ENCODE measurements at regions not wholly inside any gene's neighbourhood (a gene's known extent, or its start where the extent isn't known, plus 50 kb on each side); places are given as distances from the start of the nearest gene placed in this dataset.
A peak's percentile ranks its signal among the peaks of the same experiment; 100 is the strongest.

DNA sequence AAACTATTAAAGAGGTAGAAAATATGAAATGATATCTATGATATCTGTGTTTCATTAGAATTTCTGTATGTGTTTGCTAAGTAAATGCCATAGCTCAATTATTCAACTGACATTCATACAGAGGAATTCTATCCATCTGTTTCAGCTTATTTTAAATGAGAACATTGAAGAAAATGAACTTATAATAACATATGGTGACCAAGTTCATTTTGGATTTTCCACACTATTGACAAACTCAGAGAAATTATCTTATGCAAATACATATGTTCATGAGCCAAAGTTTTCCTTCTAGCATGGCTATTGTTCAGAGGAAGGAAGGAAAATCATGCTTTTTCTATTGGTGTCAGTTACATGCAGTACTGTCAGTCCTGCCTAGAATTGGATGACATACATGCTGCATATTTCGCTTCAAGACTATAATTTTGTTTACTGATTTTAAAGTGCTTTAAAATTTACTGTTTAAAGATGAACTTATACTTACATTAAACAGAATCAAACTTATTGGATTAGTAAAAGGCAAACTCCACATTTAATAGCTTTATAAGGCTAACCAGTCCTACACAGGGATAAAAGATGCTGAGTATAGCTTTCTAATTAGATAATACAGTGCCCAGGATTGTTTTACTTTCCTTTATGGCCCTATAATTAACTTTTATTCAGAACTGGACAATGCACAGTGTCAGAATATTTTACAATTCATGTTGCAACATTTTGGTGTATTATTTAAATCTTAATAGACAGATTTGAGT lies 646.2 kb downstream of the TRAM1L1 start:
- DNase-seq, result no peak

DNA sequence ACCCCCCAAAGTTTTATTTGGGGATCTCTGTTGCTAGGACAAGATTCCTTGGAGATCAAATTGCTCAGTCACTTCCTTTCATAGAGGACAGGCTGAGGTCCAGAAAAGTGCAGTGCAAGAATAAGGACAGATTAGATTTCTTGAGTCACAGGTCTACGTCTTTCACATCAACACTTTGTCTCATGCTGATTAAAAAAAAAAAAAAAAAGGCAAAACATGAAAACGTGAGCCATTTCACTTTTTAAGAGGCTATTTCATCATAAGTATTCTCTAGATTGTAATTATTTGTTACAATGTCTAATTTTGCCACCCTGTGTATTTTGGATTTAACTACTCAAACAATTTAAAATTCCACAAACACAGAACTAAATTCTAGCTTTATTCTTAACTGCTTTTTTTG lies 647.0 kb downstream of the TRAM1L1 start:
- no peak for DNase-seq

DNA sequence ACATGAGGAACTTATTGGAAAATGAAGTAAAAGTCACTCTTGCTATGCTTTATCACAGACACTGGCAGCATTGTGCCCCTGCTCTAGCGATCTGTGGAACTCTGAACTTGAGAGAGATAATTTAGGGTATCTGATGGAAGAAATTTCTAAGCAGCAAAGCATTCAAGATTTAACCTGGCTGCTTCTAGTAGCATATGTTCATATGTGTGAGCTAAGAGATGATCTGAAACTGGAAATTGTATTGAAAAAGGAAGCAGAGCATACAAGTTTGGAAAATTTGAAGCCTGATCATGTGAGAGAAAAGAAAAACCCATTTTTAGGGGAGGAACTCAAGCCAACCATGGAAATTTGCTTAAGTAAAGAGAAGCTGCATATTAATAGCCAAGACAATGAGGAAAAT lies 657.7 kb downstream of the TRAM1L1 start:
- DNase-seq, result no peak

DNA sequence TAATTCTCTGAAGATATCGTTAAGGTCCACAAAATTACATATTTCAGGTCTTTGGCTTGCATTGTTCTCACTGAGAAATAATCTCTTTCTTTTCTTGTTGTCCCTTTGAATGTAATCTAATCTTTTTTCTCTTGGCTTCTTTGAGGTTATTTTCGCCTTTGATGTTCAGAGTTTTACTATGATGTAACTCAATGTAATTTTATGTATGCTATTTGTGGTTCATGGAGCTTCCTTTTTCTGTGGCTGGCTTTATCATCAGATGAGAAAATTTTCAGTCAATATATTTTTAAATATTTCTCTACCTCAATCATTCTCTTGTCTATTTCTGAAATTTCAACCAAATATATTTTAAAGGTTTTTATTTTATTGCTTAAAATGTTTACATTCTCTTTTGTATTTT lies 672.2 kb downstream of the TRAM1L1 start:
- no peak for DNase-seq

DNA sequence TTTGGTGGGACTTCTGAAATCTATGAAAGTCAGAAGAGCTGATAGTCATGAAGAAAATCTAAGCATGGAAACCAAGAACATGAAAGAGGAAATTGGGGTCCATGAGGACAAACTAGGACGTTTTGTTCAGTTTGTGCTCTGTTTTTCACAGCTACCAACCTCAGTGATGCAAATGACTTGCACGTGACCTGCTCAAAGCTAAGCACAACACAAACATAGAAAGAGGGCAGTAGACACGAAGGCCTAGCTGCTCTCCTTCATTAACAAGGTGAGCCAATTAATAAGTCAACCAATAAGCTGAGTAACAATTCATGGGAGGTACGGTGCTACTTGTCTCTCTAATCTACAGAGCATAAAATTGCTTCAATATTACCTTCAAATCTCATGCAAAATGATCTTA lies 684.1 kb downstream of the TRAM1L1 start:
- DNase-seq, result no peak

DNA sequence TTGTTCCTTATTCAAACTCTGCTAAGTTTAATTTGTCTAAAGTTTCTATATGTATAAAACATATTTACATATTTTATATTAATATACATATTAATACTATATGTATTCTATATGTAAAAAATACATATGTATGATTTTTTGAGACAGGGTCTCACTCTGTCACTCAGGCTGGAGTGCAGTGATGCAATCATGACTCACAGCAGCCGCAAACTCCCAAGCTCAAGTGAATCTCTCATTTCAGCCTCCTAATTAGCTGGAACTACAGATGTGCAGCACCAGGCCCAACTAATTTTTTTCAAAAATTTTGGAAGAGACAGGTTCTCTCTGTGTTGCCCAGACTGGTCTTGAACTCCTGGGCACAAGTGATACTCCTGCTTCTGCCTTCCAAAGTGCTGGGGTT lies 684.9 kb downstream of the TRAM1L1 start:
- no peak for DNase-seq

DNA sequence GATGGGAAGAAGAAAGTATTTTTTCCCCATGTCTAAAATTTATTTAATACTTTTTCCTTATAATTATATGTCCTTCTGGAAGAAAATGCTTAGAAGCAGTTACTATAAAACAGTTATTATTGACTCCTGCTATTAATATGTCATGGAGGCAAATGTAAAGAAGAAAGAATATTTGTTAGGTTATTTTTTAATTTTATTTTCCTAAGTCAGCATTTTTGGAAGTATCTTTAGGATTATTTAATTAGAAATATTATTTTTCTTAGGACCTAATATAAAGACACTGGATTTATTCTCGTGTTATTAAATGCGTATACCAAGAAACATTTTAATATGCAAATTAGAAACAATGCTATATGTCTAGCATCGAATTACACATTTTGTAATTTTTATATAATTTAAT lies 687.7 kb downstream of the TRAM1L1 start:
- no peak for DNase-seq

DNA sequence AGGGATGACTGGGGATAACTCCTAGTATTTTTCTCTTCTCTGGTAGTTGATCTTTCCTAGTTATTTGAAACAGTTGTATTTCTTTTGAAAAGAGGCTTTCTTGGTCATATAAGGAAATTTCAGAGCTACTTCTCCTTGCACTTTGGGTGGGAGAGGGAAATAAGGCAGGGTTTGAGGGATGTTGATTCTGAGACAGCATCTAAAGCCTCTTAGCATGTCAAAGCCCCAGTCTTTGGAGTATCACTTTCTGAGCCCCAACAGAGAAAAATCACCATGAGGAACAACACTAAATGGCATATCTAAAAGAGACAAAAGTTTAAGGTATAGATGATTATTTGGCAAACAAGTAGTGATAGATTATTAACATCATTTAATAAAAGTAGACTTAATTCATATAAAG lies 688.1 kb downstream of the TRAM1L1 start:
- no peak for DNase-seq

DNA sequence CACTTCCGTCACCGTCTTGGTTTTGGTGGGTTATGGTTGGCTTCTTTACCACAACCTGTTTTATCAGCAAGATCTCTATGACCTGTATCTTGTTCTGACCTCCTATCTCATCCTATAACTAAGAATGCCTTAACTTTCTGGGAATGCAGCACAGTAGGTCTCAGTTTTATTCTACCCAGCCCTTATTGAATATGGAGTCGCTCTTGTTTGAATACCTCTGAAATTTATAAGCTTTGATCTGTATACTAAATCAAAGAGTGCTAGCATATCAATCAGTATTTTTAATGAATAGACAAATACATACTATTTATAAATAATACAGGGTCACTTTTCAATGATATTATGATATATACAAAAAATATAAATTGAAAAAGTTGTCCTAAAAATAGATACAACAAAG lies 690.0 kb downstream of the TRAM1L1 start:
- no peak for DNase-seq

DNA sequence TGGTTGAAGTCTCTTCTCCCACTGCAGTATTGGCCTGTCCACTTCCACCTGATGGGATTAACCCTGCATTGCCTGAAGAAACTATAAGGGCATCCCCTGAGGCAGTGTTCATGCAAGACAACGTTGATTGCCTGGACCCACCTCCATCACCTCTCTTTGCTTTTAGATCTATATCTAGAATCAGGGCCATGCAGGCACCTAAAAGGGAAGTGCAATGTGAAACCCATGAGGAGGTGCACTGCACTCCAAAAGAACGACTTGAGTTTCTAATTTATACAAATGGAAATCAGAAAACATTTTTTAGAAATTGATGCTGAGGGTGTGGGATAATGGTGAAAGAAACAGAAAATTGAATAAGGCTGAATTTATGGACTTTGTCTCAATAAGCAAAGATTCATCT lies 694.4 kb downstream of the TRAM1L1 start:
- DNase-seq, result no peak

DNA sequence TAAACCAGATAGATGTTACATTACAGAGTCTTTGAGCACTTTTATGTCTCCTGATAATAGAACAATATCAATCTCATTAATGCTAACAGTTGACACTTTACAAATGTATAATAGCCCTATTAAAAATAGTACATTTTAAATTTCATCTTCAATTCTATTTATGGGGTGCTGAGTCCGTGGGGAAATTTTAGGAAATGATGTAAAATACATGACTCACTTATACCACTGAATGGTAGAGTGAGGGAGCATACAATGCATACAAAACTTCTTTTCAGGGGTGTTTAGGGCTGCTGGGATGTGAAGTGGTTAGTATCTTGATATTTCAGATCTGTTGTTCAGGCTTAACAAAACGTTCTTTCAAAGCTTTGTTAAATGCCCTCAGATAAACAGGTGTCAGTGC lies 696.2 kb downstream of the TRAM1L1 start:
- no peak for DNase-seq

DNA sequence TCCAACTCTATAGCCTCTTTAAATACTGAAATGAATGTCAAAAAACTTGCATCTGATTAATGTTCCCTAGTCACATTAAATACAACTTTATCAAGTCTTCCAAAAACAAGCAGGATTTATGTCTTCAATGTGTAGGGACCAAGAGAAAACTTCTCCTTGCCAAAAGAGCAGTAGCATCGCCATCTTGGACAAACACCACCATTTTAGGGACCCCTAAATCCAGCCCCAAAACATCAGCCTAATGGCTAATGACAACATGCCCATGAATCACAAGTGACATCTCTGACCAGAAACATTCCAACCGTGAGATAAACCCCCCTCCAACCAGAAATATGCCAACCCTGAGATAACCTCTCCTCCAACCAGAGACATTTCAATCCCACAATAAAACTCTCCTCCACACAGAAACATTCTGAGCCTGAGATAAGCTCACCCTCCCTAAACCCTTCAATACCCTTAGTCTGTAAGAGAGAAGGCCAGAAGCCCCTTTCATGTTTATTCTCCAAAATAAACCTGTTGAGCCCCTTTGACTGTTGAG lies 697.4 kb downstream of the TRAM1L1 start:
- DNase-seq, result no peak

DNA sequence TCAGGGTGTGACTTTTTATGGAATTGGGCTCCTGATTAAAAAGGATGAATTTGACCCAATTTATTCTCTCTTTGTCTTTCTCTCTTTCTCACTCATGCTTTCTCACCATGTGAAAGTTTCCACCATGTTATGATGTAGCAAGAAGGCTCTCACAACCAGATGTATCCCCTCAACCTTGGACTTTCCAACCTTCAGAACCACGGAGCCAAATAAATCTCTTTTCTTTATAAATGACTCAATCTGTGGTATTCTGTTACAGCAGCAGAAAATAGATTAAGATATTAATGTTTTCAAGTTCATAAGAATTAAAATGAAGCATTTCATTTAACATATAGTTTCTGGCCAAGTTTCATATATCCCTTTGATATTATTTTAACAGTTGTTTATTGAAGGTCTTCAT lies 698.5 kb downstream of the TRAM1L1 start:
- no peak for DNase-seq

DNA sequence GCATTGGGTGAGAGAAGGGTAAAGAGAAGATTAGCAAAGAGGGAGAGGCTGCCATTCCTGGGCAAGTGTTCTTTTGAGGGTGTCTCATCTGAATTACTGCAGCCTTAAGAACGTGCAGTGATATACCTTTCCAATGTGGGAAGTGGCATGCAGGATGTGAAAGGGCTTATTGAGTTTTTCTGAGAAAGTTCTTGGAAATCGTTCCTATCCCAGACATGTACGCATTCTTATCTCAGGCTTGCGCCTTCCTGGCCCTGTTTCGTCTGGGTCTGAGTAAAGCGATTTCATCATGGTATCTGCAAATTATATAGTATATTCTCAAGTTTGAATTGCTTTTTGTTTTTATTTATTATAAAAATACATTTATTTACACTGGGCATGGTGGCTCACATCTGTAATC lies 699.8 kb downstream of the TRAM1L1 start:
- DNase-seq, result no peak

DNA sequence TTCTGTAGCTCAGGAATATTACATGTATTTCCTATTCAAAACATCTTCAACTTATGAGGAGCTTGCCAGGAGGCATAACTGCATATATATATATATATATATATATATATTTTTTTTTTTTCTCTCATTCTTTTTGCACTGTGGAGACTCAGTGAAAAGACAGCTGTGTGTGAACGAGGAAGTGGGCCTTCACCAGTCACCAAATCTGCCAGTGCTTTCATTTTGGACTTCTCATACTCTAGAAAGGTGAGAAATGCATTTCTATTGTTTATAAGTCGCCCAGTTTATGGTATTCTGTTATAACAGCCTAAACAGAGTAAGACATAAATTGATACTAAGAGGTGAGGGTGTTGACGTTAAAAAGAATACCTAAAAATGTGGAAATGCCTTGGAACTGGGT lies 710.6 kb downstream of the TRAM1L1 start:
- DNase-seq, result no peak

DNA sequence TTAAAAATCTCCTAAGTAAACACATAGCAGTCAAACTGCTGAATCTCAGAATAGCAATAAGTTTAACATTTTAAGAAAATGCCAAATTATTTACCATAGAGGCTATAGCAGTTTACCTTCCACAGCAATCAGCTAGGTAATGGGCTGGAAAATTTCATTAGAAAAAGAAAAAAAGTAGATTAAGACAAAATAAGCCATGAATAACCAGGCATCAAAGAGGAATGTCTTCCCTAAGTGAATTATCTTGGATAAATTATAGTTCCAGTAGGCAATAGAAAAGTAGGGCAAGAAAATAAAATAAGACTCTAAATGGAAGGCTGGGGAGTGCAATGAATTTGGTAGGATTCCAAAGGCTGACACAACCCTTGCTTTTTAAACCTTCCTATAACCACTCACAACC lies 722.8 kb downstream of the TRAM1L1 start:
- DNase-seq, result no peak

DNA sequence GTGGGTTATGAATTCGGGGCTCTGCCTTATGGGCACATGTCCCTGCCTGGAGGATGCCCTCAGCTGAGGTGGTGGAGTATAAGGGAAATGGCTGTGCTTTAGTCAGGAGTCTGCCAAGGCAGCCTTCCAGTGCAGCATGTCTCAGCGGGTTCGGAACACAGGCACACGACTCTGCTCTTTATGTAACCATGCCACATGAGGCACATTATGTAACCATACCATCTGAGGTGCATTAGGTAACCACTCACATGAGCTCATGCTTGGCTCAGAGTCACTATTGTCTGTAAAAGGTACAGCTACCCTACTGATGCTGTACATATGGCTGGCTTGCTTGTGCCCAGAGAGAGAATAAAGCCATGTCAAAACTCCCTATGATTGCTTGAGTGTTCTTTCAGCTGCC lies 723.6 kb downstream of the TRAM1L1 start:
- no peak for DNase-seq

DNA sequence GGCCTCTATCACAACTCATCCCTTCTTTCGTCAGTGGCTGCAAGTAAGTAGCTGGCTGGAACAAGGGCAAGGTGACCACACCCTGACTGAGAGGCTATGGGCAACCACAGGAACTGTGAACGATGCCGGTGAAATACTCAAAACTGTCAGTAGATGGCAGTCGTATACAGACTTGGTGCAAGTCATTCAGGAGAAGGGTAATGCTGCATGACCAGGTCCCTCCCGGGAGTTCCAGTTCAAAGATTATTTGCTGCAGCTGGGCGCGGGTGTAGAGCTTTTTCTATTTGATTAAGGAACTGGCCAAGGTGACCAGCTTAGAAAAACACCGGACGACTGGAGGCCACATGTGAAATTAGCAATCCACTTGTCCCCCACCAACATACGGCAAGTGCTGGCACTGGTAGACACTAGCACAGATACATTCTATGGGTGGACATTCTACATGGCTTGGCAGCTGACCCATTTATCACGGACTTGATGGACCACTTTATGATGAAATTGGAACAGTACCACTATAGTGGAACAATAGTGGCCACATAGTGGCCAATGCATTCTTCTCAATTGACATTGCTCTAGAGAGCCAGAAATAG lies 726.6 kb downstream of the TRAM1L1 start:
- DNase-seq, result peak in 2 of 56 donors; percentile 1 to 4

DNA sequence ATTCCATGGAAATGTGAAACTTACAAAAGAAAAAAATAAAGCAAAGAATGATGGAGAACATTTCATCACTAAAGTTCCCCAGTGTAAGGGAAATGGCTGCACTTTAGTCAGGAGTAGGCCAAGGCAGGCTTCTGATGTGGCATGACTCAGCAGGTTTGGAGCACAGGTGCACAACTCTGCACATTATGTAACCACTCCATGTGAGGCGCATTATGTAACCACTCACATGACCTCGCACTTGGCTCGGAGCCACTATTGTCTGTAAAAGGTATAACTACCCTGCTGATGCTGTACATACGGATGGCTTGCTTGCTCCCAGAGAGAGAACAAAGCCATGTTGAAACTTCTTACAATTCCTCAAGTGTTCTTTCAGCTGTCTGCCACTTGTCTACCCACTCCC lies 727.6 kb downstream of the TRAM1L1 start:
- peak in 1 of 56 donors; percentile 2 for DNase-seq

DNA sequence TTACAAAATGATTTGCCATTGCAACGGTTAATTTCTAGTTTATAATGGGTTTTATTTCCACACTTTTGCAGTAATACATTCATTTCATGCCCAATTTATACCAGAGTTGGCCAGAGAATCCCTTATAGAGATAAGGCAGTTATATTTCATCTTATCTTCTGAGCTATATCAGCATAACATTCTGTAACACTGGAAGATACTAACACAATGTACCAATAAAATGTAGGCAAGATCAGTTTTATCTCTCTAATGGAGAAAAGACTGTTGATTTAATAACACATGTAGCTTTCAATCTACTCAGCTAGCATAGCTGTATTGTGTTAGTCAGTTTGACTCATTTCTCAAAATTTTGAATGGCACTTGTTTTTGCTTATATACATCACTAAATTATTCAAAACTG lies 738.6 kb downstream of the TRAM1L1 start:
- DNase-seq, result no peak

DNA sequence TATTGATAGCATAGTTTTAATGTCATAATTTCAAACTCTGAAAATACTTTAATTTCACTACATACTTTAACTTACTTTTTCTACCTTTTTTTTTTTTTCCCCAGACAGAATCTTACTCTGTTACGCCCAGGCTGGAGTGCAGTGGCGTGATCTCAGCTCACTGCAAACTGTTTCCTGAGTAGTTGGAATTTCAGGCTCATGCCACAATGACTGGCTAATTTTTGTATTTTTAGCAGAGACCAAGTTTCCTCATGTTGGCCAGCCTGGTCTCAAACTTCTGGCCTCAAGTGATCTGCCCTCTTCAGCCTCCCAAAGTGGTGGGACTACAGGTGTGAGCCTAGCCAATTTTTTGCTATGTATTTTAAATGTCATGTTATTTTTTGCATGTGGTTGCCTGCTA lies 741.6 kb downstream of the TRAM1L1 start:
- no peak for DNase-seq

DNA sequence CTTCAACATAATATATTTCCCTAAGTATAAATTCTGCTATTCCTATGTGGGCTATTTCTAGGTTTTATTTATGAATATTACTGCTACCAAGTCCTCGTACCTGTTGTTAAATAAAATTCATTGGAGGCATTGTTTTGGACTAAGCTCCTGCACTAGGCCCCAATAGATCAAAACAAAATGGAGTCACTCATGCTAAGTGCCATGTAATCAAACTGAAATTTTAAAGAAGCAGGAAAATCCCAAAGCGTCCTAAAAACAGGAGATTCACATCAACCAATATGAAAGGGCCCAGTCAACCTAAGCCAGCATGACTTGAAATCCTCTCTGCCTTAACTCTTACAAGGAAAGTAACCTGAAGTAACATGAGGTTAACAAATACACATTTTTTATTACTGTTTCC lies 743.2 kb downstream of the TRAM1L1 start:
- no peak for DNase-seq

DNA sequence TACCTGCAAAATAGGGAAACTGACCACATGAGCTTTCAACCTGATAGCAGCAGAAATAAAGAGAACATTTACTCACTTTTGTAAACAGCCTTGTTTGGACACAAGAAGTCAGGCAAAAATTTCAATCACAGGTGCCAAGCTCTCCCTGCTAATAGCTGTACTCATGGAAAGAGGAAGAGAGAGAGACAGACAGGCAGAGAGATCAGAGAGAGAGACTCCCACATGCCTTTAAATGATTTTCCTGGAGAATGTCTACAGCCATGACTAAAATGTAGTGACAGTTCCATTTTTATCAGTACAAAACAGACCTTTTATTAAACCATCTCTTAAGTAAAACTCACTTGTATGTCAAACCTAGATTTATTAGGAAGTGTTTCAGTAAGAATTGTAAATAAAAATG lies 752.9 kb downstream of the TRAM1L1 start:
- DNase-seq, result no peak
